ENCODE measurements at regions not wholly inside any gene's neighbourhood (a gene's known extent, or its start where the extent isn't known, plus 50 kb on each side); places are given as distances from the start of the nearest gene placed in this dataset.

GRCh38 chr6:145023116-145023726 lies 712.1 kb downstream of the EPM2A start:
- Histone ChIP-seq H4K20me1 (replicated peaks; ENCODE audit: insufficient read depth) (no peaks in the 10 kb centered on the region), H3K36me3 (ENCODE audit: insufficient read depth) (no peaks in the 10 kb centered on the region), H3K4me1 (ENCODE audit: insufficient read depth) (peaks cover 7% of the 10 kb centered on the region; the same call in 1 of the 2 replicates), H3F3A (replicated peaks; ENCODE audit: low read depth) (no peaks in the 10 kb centered on the region), H3K9me2 (ENCODE audit: insufficient read depth) (no peaks in the 10 kb centered on the region), H3K79me2 (replicated peaks; ENCODE audit: insufficient read depth) (no peaks in the 10 kb centered on the region), H3K4me2 (no peak overlapping the region), H2AFZ (peak overlapping the region; percentile 64; the same call in 1 of the 2 replicates), H3K27me3 (ENCODE audit: insufficient read depth) (no peaks in the 10 kb centered on the region), H3K4me3 (no peak overlapping the region), H3K27ac (ENCODE audit: low read depth) (no peak overlapping the region)
- H3K4me1 Mint-ChIP-seq: peaks cover 8% of the 10 kb centered on the region
- no peak overlapping the region for H3K4me3 Mint-ChIP-seq
- H3K27ac Mint-ChIP-seq: no peak overlapping the region; the same call in 1 of the 2 replicates
- H3K36me3 Mint-ChIP-seq (ENCODE audit: low read depth): no peaks in the 10 kb centered on the region
- DNase-seq (ENCODE audit: low spot score) (no peak), ATAC-seq (no peak)
- no peaks in the 10 kb centered on the region for H3K27me3 Mint-ChIP-seq (ENCODE audit: insufficient read depth, low read depth, poor library complexity)
- H3K9me3 Mint-ChIP-seq: no peaks in the 10 kb centered on the region
- TF ChIP-seq ETS1 (IDR thresholded peaks at IDR 0.05): no peak
- no peak for TF ChIP-seq ZNF331 (CRISPR knock-in tag; IDR thresholded peaks at IDR 0.05; ENCODE audit: low read depth)

GRCh38 chr6:145025488-145025887 lies 709.8 kb downstream of the EPM2A start:
- Histone ChIP-seq H3K27ac (ENCODE audit: low read depth) (no peak overlapping the region), H3K4me1 (ENCODE audit: insufficient read depth) (peaks cover 5% of the 10 kb centered on the region; the same call in 1 of the 2 replicates), H3K36me3 (ENCODE audit: insufficient read depth) (no peaks in the 10 kb centered on the region), H3K4me3 (no peak overlapping the region), H3K27me3 (ENCODE audit: insufficient read depth) (no peaks in the 10 kb centered on the region), H3K79me2 (replicated peaks; ENCODE audit: insufficient read depth) (no peaks in the 10 kb centered on the region), H4K20me1 (replicated peaks; ENCODE audit: insufficient read depth) (no peaks in the 10 kb centered on the region), H2AFZ (no peak overlapping the region), H3F3A (replicated peaks; ENCODE audit: low read depth) (no peaks in the 10 kb centered on the region), H3K4me2 (no peak overlapping the region), H3K9me2 (ENCODE audit: insufficient read depth) (no peaks in the 10 kb centered on the region)
- no peak overlapping the region for H3K4me3 Mint-ChIP-seq
- H3K4me1 Mint-ChIP-seq: peaks cover 8% of the 10 kb centered on the region
- H3K36me3 Mint-ChIP-seq (ENCODE audit: low read depth): no peaks in the 10 kb centered on the region
- H3K9me3 Mint-ChIP-seq: no peaks in the 10 kb centered on the region
- DNase-seq (ENCODE audit: low spot score) (no peak), ATAC-seq (no peak)
- H3K27ac Mint-ChIP-seq: no peak overlapping the region
- no peaks in the 10 kb centered on the region for H3K27me3 Mint-ChIP-seq (ENCODE audit: insufficient read depth, low read depth, poor library complexity)
- no peak for TF ChIP-seq ZNF462 (CRISPR knock-in tag; IDR thresholded peaks at IDR 0.05)
- no peak for TF ChIP-seq NANOG (IDR thresholded peaks at IDR 0.05; ENCODE audit: borderline replicate concordance)
- TF ChIP-seq CREB1 (CRISPR knock-in tag; IDR thresholded peaks at IDR 0.05; ENCODE audit: low read depth): no peak
- no peak for TF ChIP-seq POLR2AphosphoS5 (IDR thresholded peaks at IDR 0.05; ENCODE audit: low read depth)
- no peak for TF ChIP-seq CTCF (conservative IDR thresholded peaks at IDR 0.05; ENCODE audit: low read depth in 2 of 2)
- TF ChIP-seq ZNF114 (CRISPR knock-in tag; IDR thresholded peaks at IDR 0.05): no peak
- no peak for TF ChIP-seq JUNB (IDR thresholded peaks at IDR 0.05; ENCODE audit: unreplicated experiment)
- TF ChIP-seq EZH2phosphoT487 (IDR thresholded peaks at IDR 0.05; ENCODE audit: unreplicated experiment): no peak

All from GM23338 (cell line).